ENCODE measurements at regions not wholly inside any gene's neighbourhood (a gene's known extent, or its start where the extent isn't known, plus 50 kb on each side); places are given as distances from the start of the nearest gene placed in this dataset.
"Not testable (repeated sequence)": the region's sequence is repeated elsewhere in the genome, so short reads cannot be mapped to it uniquely, and the experiment has no call there.

DNA sequence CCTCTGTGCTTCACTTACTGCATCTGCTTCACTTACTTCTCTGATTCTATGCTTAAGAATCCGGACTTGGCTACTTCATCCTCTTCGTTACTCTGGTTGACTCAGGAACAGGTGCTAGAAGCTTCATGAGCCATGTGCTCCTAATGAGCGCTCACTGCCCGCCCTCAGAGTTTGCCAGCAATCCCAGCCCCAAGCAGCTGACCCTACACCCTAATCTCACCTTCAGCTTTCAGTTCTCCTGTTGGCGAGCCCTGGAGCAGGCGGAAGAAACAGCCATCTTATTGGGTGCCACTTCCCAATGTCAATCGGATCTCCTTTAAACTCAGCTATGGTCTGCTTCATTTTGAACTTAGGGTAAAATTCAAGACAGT lies 61.3 kb downstream of the FOXA2 start:
- BruUV-seq (replicated peaks): no TSS peak
- intact Hi-C loops (cut with micrococcal nuclease; ENCODE audit: unreplicated experiment): no loop called here
- Histone ChIP-seq H3K4me1 (replicated peaks; ENCODE audit: insufficient read depth) (peaks cover 12% of the 10 kb centered on the region), H3F3A (ENCODE audit: insufficient read depth, low read depth) (no peaks in the 10 kb centered on the region), H3K27ac (no peak overlapping the region), H3K4me2 (no peak overlapping the region), H3K9me2 (ENCODE audit: insufficient read depth) (no peaks in the 10 kb centered on the region), H3K27me3 (ENCODE audit: insufficient read depth, low read depth) (no peaks in the 10 kb centered on the region), H2AFZ (no peak overlapping the region), H3K36me3 (ENCODE audit: low read depth) (no peaks in the 10 kb centered on the region), H3K4me3 (no peak overlapping the region), H4K20me1 (ENCODE audit: insufficient read depth) (no peaks in the 10 kb centered on the region), H3K9me3 (ENCODE audit: insufficient read depth, low read depth) (no peaks in the 10 kb centered on the region), H3K79me2 (ENCODE audit: low read depth) (no peaks in the 10 kb centered on the region)
- DNase-seq: no peak
- CTCF ChIA-PET: no interaction called here
- no peak for TF ChIP-seq EZH2 (IDR thresholded peaks at IDR 0.05; ENCODE audit: low read depth)
- TF ChIP-seq, protein P1, sequence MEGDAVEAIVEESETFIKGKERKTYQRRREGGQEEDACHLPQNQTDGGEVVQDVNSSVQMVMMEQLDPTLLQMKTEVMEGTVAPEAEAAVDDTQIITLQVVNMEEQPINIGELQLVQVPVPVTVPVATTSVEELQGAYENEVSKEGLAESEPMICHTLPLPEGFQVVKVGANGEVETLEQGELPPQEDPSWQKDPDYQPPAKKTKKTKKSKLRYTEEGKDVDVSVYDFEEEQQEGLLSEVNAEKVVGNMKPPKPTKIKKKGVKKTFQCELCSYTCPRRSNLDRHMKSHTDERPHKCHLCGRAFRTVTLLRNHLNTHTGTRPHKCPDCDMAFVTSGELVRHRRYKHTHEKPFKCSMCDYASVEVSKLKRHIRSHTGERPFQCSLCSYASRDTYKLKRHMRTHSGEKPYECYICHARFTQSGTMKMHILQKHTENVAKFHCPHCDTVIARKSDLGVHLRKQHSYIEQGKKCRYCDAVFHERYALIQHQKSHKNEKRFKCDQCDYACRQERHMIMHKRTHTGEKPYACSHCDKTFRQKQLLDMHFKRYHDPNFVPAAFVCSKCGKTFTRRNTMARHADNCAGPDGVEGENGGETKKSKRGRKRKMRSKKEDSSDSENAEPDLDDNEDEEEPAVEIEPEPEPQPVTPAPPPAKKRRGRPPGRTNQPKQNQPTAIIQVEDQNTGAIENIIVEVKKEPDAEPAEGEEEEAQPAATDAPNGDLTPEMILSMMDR (conservative IDR thresholded peaks at IDR 0.05): no peak
- POLR2A ChIA-PET (ENCODE audit: unreplicated experiment): no interaction called here

DNA sequence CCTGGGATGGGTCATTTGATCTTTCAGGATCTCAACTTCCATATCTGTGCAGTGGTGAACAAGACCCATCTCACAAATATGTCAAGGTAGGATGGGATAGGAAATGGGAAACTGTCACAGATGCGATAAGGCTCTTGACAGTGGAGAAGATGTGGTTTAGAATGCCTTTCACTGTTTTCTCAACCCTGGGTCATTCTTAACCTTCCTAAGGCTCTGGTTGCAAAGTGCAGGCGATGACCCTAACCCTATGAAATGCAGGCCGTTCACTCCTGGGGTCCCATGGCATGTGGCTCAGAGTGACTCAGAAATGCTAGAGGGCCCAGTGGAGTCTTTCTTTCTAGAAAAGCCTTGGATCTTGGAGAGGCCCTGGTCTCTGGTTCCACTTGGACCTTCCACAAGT lies 61.7 kb downstream of the FOXA2 start:
- H3K4me2 ChIP-seq: no peak overlapping the region
- H3K27ac ChIP-seq: no peak overlapping the region
- no peaks in the 10 kb centered on the region for H3K27me3 ChIP-seq (ENCODE audit: insufficient read depth, low read depth)
- H4K20me1 ChIP-seq (ENCODE audit: insufficient read depth): no peaks in the 10 kb centered on the region
- BruUV-seq (replicated peaks): no TSS peak
- no peaks in the 10 kb centered on the region for H3K9me2 ChIP-seq (ENCODE audit: insufficient read depth)
- POLR2A ChIA-PET (ENCODE audit: unreplicated experiment): no interaction called here
- no peaks in the 10 kb centered on the region for H3K79me2 ChIP-seq (ENCODE audit: low read depth)
- CTCF ChIA-PET: no interaction called here
- H3K9me3 ChIP-seq (ENCODE audit: insufficient read depth, low read depth): no peaks in the 10 kb centered on the region
- H2AFZ ChIP-seq: no peak overlapping the region
- intact Hi-C loops (cut with micrococcal nuclease; ENCODE audit: unreplicated experiment): no loop called here
- peaks cover 12% of the 10 kb centered on the region for H3K4me1 ChIP-seq (replicated peaks; ENCODE audit: insufficient read depth)
- no peak for TF ChIP-seq EZH2 (IDR thresholded peaks at IDR 0.05; ENCODE audit: low read depth)
- TF ChIP-seq, protein P1 (conservative IDR thresholded peaks at IDR 0.05): no peak
- no peaks in the 10 kb centered on the region for H3F3A ChIP-seq (ENCODE audit: insufficient read depth, low read depth)
- DNase-seq: no peak
- no peak overlapping the region for H3K4me3 ChIP-seq
- no peaks in the 10 kb centered on the region for H3K36me3 ChIP-seq (ENCODE audit: low read depth)

DNA sequence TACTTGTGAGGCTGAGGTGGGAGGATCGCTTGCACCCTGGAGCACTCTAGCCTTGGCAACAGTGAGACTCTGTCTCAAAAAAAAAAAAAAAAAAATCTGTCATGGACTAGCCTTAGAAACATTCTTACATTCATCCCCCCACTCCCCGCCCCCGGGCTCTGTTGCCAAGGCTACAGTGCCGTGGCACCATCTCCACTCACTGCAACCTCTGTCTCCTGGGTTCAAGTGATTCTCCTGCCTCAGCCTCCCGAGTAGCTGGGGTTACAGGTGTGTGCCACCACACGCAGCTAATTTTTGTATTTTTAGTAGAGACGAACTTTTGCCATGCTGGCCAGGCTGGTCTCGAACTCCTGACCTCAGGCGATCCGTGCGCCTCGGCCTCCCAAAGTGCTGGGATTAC lies 62.4 kb downstream of the FOXA2 start:
- H3K9me3 ChIP-seq (ENCODE audit: insufficient read depth, low read depth); H2AFZ ChIP-seq; H3K9me2 ChIP-seq (ENCODE audit: insufficient read depth); H3K36me3 ChIP-seq (ENCODE audit: low read depth); BruUV-seq (replicated peaks); H3K4me2 ChIP-seq; H4K20me1 ChIP-seq (ENCODE audit: insufficient read depth); H3F3A ChIP-seq (ENCODE audit: insufficient read depth, low read depth); H3K27ac ChIP-seq; H3K79me2 ChIP-seq (ENCODE audit: low read depth); H3K27me3 ChIP-seq (ENCODE audit: insufficient read depth, low read depth); CTCF ChIA-PET; H3K4me3 ChIP-seq; intact Hi-C loops (cut with micrococcal nuclease; ENCODE audit: unreplicated experiment); DNase-seq: not testable (repeated sequence)
- H3K4me1 ChIP-seq (replicated peaks; ENCODE audit: insufficient read depth): peaks cover 12% of the 10 kb centered on the region
- POLR2A ChIA-PET (ENCODE audit: unreplicated experiment): interaction anchor here (0.7 kb wide), 1 partner anchor 122 kb away, joined by 4 read pairs; no protein-coding TSS in a partner anchor

DNA sequence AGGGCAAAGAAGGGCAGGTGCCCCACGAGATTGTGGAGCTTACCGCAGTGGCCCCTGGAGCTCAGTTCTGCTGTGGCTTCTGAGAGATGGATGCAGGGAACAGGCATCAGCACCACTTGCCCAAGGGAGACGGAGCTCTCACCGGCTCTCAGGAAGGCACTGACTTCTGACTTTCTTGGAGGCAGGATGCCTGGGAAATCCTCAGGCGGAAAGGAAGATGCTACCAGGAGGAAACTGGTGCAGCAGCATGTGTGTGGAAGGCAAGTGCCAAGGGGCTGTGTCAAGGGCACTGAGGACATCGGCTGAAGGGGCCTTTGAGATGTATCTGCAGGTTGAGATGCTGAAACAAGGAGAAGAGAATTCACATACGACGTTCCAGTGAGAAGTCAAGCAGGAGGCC lies 64.0 kb downstream of the FOXA2 start:
- H2AFZ ChIP-seq: no peak overlapping the region
- H3K9me2 ChIP-seq (ENCODE audit: insufficient read depth): no peaks in the 10 kb centered on the region
- no peak for DNase-seq
- no peaks in the 10 kb centered on the region for H3F3A ChIP-seq (ENCODE audit: insufficient read depth, low read depth)
- no peaks in the 10 kb centered on the region for H3K36me3 ChIP-seq (ENCODE audit: low read depth)
- intact Hi-C loops (cut with micrococcal nuclease; ENCODE audit: unreplicated experiment): no loop called here
- no peak overlapping the region for H3K4me3 ChIP-seq
- ChIA-PET POLR2A (ENCODE audit: unreplicated experiment) (no interaction called here), CTCF (no interaction called here)
- no peaks in the 10 kb centered on the region for H3K27me3 ChIP-seq (ENCODE audit: insufficient read depth, low read depth)
- no peak for TF ChIP-seq EZH2 (IDR thresholded peaks at IDR 0.05; ENCODE audit: low read depth)
- TF ChIP-seq, protein P1 (conservative IDR thresholded peaks at IDR 0.05): no peak
- H3K79me2 ChIP-seq (ENCODE audit: low read depth): no peaks in the 10 kb centered on the region
- BruUV-seq (replicated peaks): no TSS peak
- H4K20me1 ChIP-seq (ENCODE audit: insufficient read depth): no peaks in the 10 kb centered on the region
- no peaks in the 10 kb centered on the region for H3K9me3 ChIP-seq (ENCODE audit: insufficient read depth, low read depth)
- H3K27ac ChIP-seq: no peak overlapping the region
- H3K4me2 ChIP-seq: no peak overlapping the region
- H3K4me1 ChIP-seq (replicated peaks; ENCODE audit: insufficient read depth): peaks cover 12% of the 10 kb centered on the region
